WTC11 (cell line): ENCODE measurements at regions not wholly inside any gene's neighbourhood (a gene's known extent, or its start where the extent isn't known, plus 50 kb on each side); places are given as distances from the start of the nearest gene placed in this dataset.

Experiments used
- ATAC-seq: fragments of 200-7000 bp; cut with Tn5 transposase; 2 replicates; pipeline ENCODE4 v1.10.0; 2021; ENCODE audit warnings: mild to moderate bottlenecking, moderate library complexity
- CTCF ChIA-PET: fragments of 300-600 bp; sonication (Branson Sonifier 250); formaldehyde crosslinking; loops from one replicate; lab custom pipeline; 2021; ENCODE audit warnings: antibody characterized with exemption; lab: Charles Lee
- POLR2A ChIA-PET: fragments of 350-600 bp; sonication (Branson Sonifier 250); formaldehyde crosslinking; loops from one replicate; lab custom pipeline; 2021; ENCODE audit warnings: antibody characterized with exemption; lab: Charles Lee
- DNase-seq: peaks from one replicate; pipeline ENCODE4 v3.0.0; 2021; ENCODE audit warnings: low spot score
- H3K27ac Mint-ChIP-seq: 2 replicates; pipeline ENCODE4 v1.8.0; 2021; ENCODE audit warnings: mixed read lengths
- H3K27me3 Mint-ChIP-seq: 2 replicates; pipeline ENCODE4 v1.8.0; 2021; ENCODE audit warnings: low read depth, mild to moderate bottlenecking, moderate library complexity, mixed read lengths
- H3K36me3 Mint-ChIP-seq: 2 replicates; pipeline ENCODE4 v1.8.0; 2021; ENCODE audit warnings: mixed read lengths
- H3K4me1 Mint-ChIP-seq: 2 replicates; pipeline ENCODE4 v1.8.0; 2022; ENCODE audit warnings: mixed read lengths
- H3K4me3 Mint-ChIP-seq: 2 replicates; pipeline ENCODE4 v1.8.0; 2021; ENCODE audit warnings: mild to moderate bottlenecking, moderate library complexity, mixed read lengths
- H3K9me3 Mint-ChIP-seq: 2 replicates; pipeline ENCODE4 v1.8.0; 2021; ENCODE audit warnings: mixed read lengths
- AR ChIP-seq: fragments of 250-450 bp; sonication (Bioruptor Pico); IDR thresholded peaks from 2 replicates; pipeline ENCODE4 v1.9.0; 2021; ENCODE audit warnings: mild to moderate bottlenecking
- CBFB ChIP-seq: sonication (generic); formaldehyde crosslinking; IDR thresholded peaks from 2 replicates; pipeline ENCODE4 v1.8.1; 2022; ENCODE audit warnings: mild to moderate bottlenecking, low read depth, missing genetic modification reagents
- CREM ChIP-seq: sonication (generic); formaldehyde crosslinking; IDR thresholded peaks from 2 replicates; pipeline ENCODE4 v1.8.1; 2022; ENCODE audit warnings: mild to moderate bottlenecking, missing genetic modification reagents, moderate library complexity
- E2F1 ChIP-seq: sonication (generic); formaldehyde crosslinking; IDR thresholded peaks from 2 replicates; pipeline ENCODE4 v1.8.0; 2022; ENCODE audit warnings: mild to moderate bottlenecking, missing genetic modification reagents
- ETV6 ChIP-seq: sonication (generic); formaldehyde crosslinking; IDR thresholded peaks from 2 replicates; pipeline ENCODE4 v1.8.1; 2022; ENCODE audit warnings: mild to moderate bottlenecking, missing genetic modification reagents
- FOXP1 ChIP-seq: sonication (generic); formaldehyde crosslinking; IDR thresholded peaks from 2 replicates; pipeline ENCODE4 v1.8.0; 2022; ENCODE audit warnings: missing genetic modification reagents, mild to moderate bottlenecking, moderate library complexity, borderline replicate concordance
- IRF2 ChIP-seq: sonication (generic); formaldehyde crosslinking; IDR thresholded peaks from 2 replicates; pipeline ENCODE4 v1.8.0; 2022; ENCODE audit warnings: low read depth, missing genetic modification reagents, borderline replicate concordance
- JUN ChIP-seq: sonication (generic); formaldehyde crosslinking; IDR thresholded peaks from 2 replicates; pipeline ENCODE4 v1.8.0; 2023; ENCODE audit warnings: mild to moderate bottlenecking, missing genetic modification reagents
- MYBL2 ChIP-seq: sonication (generic); formaldehyde crosslinking; IDR thresholded peaks from 2 replicates; pipeline ENCODE4 v1.8.1; 2023; ENCODE audit warnings: mild to moderate bottlenecking, moderate library complexity, missing genetic modification reagents
- NFE2L1 ChIP-seq: sonication (generic); formaldehyde crosslinking; IDR thresholded peaks from 2 replicates; pipeline ENCODE4 v1.8.1; 2023; ENCODE audit warnings: missing genetic modification reagents
- NR3C1 ChIP-seq: sonication (generic); formaldehyde crosslinking; conservative IDR thresholded peaks from 2 replicates; pipeline ENCODE4 v1.8.1; 2023; ENCODE audit warnings: low read depth, mild to moderate bottlenecking, missing genetic modification reagents
- PRRX2 ChIP-seq: fragments of 250-450 bp; sonication (Bioruptor Pico); IDR thresholded peaks from 2 replicates; pipeline ENCODE4 v1.8.0; 2021; ENCODE audit warnings: mild to moderate bottlenecking
- RELA ChIP-seq: sonication (generic); formaldehyde crosslinking; IDR thresholded peaks from 2 replicates; pipeline ENCODE4 v1.8.1; 2022; ENCODE audit warnings: missing genetic modification reagents, mild to moderate bottlenecking, borderline replicate concordance
- TP53 ChIP-seq: sonication (generic); formaldehyde crosslinking; IDR thresholded peaks from 2 replicates; pipeline ENCODE4 v1.8.1; 2023; ENCODE audit warnings: mild to moderate bottlenecking, missing genetic modification reagents
- ZBTB21 ChIP-seq: sonication (generic); formaldehyde crosslinking; IDR thresholded peaks from 2 replicates; pipeline ENCODE4 v1.8.1; 2023; ENCODE audit warnings: mild to moderate bottlenecking, missing genetic modification reagents, borderline replicate concordance
- ZNF121 ChIP-seq: sonication (generic); formaldehyde crosslinking; IDR thresholded peaks from 2 replicates; pipeline ENCODE4 v1.8.0; 2023; ENCODE audit warnings: missing genetic modification reagents
- ZNF263 ChIP-seq: sonication (generic); formaldehyde crosslinking; IDR thresholded peaks from 2 replicates; pipeline ENCODE4 v1.8.1; 2022; ENCODE audit warnings: low read depth, mild to moderate bottlenecking, moderate library complexity, missing genetic modification reagents
- ZNF396 ChIP-seq: fragments of 250-450 bp; sonication (Bioruptor Pico); IDR thresholded peaks from 2 replicates; pipeline ENCODE4 v1.8.0; 2021; ENCODE audit warnings: mild to moderate bottlenecking, moderate library complexity, borderline replicate concordance
- ZSCAN18 ChIP-seq: fragments of 250-450 bp; sonication (Bioruptor Pico); IDR thresholded peaks from 2 replicates; pipeline ENCODE4 v2.1.2; 2022; ENCODE audit warnings: mild to moderate bottlenecking, moderate library complexity
- TF ChIP-seq, protein P1 (sequence below): sonication (generic); formaldehyde crosslinking; IDR thresholded peaks from 2 replicates; pipeline ENCODE4 v1.8.0; 2023; ENCODE audit warnings: mild to moderate bottlenecking, missing genetic modification reagents
- TF ChIP-seq, protein P2 (sequence below): sonication (generic); formaldehyde crosslinking; conservative IDR thresholded peaks from 2 replicates; pipeline ENCODE4 v1.8.1; 2022; ENCODE audit warnings: mild to moderate bottlenecking, missing genetic modification reagents
- TF ChIP-seq, protein P3 (sequence below): sonication (generic); formaldehyde crosslinking; IDR thresholded peaks from 2 replicates; pipeline ENCODE4 v1.8.1; 2023; ENCODE audit warnings: mild to moderate bottlenecking, moderate library complexity, missing genetic modification reagents

DNA sequence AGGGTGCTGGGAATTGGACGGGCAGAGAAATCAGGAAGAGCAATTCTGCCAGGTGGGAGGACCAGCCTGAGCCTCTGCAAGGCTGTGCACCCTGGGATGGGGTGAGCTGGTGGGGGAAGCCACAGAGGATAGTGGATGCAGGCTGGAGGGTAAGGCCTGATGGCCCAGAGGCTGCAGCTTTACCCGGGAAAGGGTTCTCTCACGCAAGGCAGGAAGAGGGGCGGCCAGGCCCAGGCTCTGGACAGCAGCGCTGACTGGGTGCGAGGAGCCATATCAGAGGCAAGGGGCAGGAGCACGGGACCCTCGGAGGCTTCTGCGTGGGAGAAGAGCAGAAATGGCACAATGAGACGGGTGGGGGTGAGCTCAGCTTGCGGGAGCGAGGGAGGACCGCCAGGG lies 104.6 kb downstream of the SOX1 start (continued):
- TF ChIP-seq NFE2L1 (CRISPR knock-in tag) (no peak), ZSCAN18 (no peak), ETV6 (CRISPR knock-in tag) (no peak), PRRX2 (CRISPR knock-in tag) (no peak), RELA (no peak), ZNF396 (no peak), MYBL2 (no peak), IRF2 (CRISPR knock-in tag) (no peak), TP53 (CRISPR knock-in tag) (no peak), E2F1 (no peak)
- TF ChIP-seq, protein P1, sequence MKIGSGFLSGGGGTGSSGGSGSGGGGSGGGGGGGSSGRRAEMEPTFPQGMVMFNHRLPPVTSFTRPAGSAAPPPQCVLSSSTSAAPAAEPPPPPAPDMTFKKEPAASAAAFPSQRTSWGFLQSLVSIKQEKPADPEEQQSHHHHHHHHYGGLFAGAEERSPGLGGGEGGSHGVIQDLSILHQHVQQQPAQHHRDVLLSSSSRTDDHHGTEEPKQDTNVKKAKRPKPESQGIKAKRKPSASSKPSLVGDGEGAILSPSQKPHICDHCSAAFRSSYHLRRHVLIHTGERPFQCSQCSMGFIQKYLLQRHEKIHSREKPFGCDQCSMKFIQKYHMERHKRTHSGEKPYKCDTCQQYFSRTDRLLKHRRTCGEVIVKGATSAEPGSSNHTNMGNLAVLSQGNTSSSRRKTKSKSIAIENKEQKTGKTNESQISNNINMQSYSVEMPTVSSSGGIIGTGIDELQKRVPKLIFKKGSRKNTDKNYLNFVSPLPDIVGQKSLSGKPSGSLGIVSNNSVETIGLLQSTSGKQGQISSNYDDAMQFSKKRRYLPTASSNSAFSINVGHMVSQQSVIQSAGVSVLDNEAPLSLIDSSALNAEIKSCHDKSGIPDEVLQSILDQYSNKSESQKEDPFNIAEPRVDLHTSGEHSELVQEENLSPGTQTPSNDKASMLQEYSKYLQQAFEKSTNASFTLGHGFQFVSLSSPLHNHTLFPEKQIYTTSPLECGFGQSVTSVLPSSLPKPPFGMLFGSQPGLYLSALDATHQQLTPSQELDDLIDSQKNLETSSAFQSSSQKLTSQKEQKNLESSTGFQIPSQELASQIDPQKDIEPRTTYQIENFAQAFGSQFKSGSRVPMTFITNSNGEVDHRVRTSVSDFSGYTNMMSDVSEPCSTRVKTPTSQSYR (CRISPR knock-in tag): no peak
- TF ChIP-seq, protein P2, sequence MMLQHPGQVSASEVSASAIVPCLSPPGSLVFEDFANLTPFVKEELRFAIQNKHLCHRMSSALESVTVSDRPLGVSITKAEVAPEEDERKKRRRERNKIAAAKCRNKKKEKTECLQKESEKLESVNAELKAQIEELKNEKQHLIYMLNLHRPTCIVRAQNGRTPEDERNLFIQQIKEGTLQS: no peak

GRCh38 chr13:112172017-112172416 lies 105.1 kb downstream of the SOX1 start:
- Mint-ChIP-seq H3K27me3 (no peaks in the 10 kb centered on the region; the same call in 1 of the 2 replicates), H3K27ac (no peak overlapping the region), H3K4me1 (no peaks in the 10 kb centered on the region), H3K4me3 (no peak overlapping the region), H3K9me3 (peaks cover 20% of the 10 kb centered on the region), H3K36me3 (peaks cover 7% of the 10 kb centered on the region)
- DNase-seq: no peak
- no peak for ATAC-seq
- ChIA-PET CTCF (interaction anchor here (0.9 kb wide), 1 partner anchor 272 kb away, joined by 3 read pairs; no protein-coding TSS in a partner anchor), POLR2A (no interaction called here)
- TF ChIP-seq CREM (CRISPR knock-in tag) (no peak), CBFB (CRISPR knock-in tag) (no peak), ZNF263 (CRISPR knock-in tag) (no peak), NR3C1 (no peak)

GRCh38 chr13:112172641-112173251 lies 105.8 kb downstream of the SOX1 start:
- ATAC-seq: no peak
- no peak for DNase-seq
- H3K4me1 Mint-ChIP-seq: no peaks in the 10 kb centered on the region
- H3K9me3 Mint-ChIP-seq: peaks cover 20% of the 10 kb centered on the region
- H3K36me3 Mint-ChIP-seq: peaks cover 7% of the 10 kb centered on the region
- CTCF ChIA-PET: no interaction called here
- H3K27ac Mint-ChIP-seq: no peak overlapping the region
- TF ChIP-seq, protein P2: no peak
- no peak for TF ChIP-seq FOXP1 (CRISPR knock-in tag)
- TF ChIP-seq, protein P3, sequence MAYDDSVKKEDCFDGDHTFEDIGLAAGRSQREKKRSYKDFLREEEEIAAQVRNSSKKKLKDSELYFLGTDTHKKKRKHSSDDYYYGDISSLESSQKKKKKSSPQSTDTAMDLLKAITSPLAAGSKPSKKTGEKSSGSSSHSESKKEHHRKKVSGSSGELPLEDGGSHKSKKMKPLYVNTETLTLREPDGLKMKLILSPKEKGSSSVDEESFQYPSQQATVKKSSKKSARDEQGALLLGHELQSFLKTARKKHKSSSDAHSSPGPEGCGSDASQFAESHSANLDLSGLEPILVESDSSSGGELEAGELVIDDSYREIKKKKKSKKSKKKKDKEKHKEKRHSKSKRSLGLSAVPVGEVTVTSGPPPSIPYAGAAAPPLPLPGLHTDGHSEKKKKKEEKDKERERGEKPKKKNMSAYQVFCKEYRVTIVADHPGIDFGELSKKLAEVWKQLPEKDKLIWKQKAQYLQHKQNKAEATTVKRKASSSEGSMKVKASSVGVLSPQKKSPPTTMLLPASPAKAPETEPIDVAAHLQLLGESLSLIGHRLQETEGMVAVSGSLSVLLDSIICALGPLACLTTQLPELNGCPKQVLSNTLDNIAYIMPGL (CRISPR knock-in tag): no peak
- no peak for TF ChIP-seq ZNF121
- TF ChIP-seq RELA: no peak
- no peak for TF ChIP-seq JUN
- no peak for TF ChIP-seq AR (CRISPR knock-in tag)
- no peak for TF ChIP-seq ZBTB21 (CRISPR knock-in tag)
- no peak for TF ChIP-seq CBFB (CRISPR knock-in tag)
- TF ChIP-seq, all 79 proteins: peak for 0
- no peaks in the 10 kb centered on the region; the same call in 1 of the 2 replicates for H3K27me3 Mint-ChIP-seq
- POLR2A ChIA-PET: interaction anchor here (0.7 kb wide), 1 partner anchor 11 kb away, joined by 3 read pairs; no protein-coding TSS in a partner anchor
- no peak overlapping the region for H3K4me3 Mint-ChIP-seq
